Progenitor cell of endocrine pancreas (in vitro differentiated cells): ENCODE measurements at regions not wholly inside any gene's neighbourhood (a gene's known extent, or its start where the extent isn't known, plus 50 kb on each side); places are given as distances from the start of the nearest gene placed in this dataset.

ENCODE experiments used
- DNase-seq: peaks from one replicate; pipeline ENCODE4 v3.0.0; 2021; ENCODE audit warnings: low spot score; ENCODE audit not compliant: unreplicated experiment
- H3K27ac Mint-ChIP-seq: 2 replicates; pipeline ENCODE4 v1.8.0; 2021; ENCODE audit warnings: mild to moderate bottlenecking, moderate library complexity, mixed read lengths
- H3K27me3 Mint-ChIP-seq: 2 replicates; pipeline ENCODE4 v1.8.0; 2021; ENCODE audit warnings: mixed read lengths
- H3K36me3 Mint-ChIP-seq: 2 replicates; pipeline ENCODE4 v1.8.0; 2022; ENCODE audit warnings: mixed read lengths; ENCODE audit not compliant: insufficient read depth
- H3K4me1 Mint-ChIP-seq: 2 replicates; pipeline ENCODE4 v1.8.0; 2021; ENCODE audit warnings: low read depth, mixed read lengths
- H3K4me3 Mint-ChIP-seq: 2 replicates; pipeline ENCODE4 v1.8.0; 2021; ENCODE audit warnings: low read depth, mild to moderate bottlenecking, moderate library complexity, mixed read lengths
- H3K9me3 Mint-ChIP-seq: 2 replicates; pipeline ENCODE4 v1.8.0; 2021; ENCODE audit warnings: low read depth, mixed read lengths
- TF ChIP-seq, protein P1 (sequence below): fragments of 200-600 bp; sonication (generic); IDR thresholded peaks from one replicate; pipeline ENCODE4 v1.5.0; 2021; ENCODE audit warnings: antibody characterized with exemption, mild to moderate bottlenecking; ENCODE audit not compliant: unreplicated experiment

DNA sequence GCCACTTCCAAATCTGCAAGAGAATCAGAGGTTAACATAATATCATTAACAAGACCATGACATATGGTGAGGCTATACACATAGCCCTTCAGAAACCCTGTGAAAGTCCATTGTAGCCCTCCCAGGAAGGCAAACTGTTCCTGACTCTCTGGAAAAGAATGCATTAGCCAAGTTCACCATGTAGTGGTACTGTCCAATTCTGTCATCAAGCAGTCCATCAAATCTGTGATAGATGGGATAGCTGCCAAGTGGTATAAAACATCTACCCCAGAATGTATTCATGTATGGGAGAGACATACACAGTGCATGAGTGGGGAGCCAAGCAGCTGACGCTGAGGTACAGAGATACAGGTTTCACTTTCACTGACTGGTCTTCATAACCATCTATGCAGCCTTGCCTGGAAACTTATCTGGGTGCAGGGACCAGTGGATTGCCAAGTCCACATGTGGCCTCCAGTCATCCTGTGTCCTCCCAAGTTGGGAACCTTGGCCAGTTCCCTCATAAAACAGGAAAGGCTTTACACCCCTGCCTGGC is 281.1 kb downstream of the MBD2 start:
- no peak overlapping the region for H3K4me3 Mint-ChIP-seq
- no peak overlapping the region for H3K27ac Mint-ChIP-seq
- H3K4me1 Mint-ChIP-seq, result peaks cover 10% of the 10 kb centered on the region
- no peaks in the 10 kb centered on the region for H3K27me3 Mint-ChIP-seq
- peaks cover 4% of the 10 kb centered on the region for H3K9me3 Mint-ChIP-seq
- no peaks in the 10 kb centered on the region for H3K36me3 Mint-ChIP-seq
- TF ChIP-seq, protein P1, sequence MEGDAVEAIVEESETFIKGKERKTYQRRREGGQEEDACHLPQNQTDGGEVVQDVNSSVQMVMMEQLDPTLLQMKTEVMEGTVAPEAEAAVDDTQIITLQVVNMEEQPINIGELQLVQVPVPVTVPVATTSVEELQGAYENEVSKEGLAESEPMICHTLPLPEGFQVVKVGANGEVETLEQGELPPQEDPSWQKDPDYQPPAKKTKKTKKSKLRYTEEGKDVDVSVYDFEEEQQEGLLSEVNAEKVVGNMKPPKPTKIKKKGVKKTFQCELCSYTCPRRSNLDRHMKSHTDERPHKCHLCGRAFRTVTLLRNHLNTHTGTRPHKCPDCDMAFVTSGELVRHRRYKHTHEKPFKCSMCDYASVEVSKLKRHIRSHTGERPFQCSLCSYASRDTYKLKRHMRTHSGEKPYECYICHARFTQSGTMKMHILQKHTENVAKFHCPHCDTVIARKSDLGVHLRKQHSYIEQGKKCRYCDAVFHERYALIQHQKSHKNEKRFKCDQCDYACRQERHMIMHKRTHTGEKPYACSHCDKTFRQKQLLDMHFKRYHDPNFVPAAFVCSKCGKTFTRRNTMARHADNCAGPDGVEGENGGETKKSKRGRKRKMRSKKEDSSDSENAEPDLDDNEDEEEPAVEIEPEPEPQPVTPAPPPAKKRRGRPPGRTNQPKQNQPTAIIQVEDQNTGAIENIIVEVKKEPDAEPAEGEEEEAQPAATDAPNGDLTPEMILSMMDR, result no peak
- DNase-seq, result no peak

DNA sequence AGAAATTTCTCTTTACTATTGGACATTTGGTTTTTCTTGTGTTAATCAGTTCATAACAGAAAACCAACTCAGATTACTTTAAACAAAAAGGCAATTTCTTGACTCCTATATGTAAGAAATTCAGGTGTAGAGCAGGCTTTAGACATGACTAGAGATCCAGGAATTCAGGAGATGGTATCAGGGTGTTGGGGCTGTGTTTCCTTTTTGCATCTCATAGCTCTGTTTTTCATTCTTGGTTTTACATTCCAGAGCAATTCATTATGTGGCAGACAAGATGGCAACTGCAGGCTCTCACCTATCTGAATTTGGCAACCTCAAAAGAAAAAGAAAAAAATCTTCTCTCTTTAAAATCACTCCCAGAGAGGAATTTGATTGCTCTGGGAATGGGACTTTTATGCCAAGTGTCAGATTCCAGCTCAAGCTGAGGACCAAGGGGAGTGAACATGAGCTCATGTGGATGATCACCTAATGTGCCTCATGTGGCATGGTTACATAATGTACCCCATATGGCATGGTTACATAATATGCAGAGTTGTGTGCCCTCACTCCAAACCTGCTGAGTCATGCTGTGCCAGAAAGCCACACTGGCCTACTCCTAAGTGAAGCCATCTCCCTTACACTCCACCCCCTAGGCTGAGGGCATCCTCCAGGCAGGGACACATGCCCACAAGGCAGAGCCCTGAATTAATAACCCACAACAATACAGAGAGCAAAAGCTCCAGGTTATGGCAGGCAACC is 282.7 kb downstream of the MBD2 start:
- H3K9me3 Mint-ChIP-seq, result peaks cover 4% of the 10 kb centered on the region

GRCh38 chr18:53937037-53937436 is 287.4 kb downstream of the MBD2 start:
- H3K36me3 Mint-ChIP-seq, result no peaks in the 10 kb centered on the region
- H3K4me3 Mint-ChIP-seq, result no peak overlapping the region
- H3K9me3 Mint-ChIP-seq, result no peaks in the 10 kb centered on the region
- TF ChIP-seq, protein P1, result no peak
- H3K4me1 Mint-ChIP-seq, result no peaks in the 10 kb centered on the region
- H3K27me3 Mint-ChIP-seq, result no peaks in the 10 kb centered on the region
- DNase-seq, result no peak
- H3K27ac Mint-ChIP-seq, result no peak overlapping the region

More for the DNA sequence above, 282.7 kb downstream of the MBD2 start:
- Mint-ChIP-seq H3K36me3 (no peaks in the 10 kb centered on the region), H3K4me3 (no peak overlapping the region), H3K27me3 (no peaks in the 10 kb centered on the region), H3K4me1 (peaks cover 2% of the 10 kb centered on the region), H3K27ac (no peak overlapping the region)
- DNase-seq, result no peak
- TF ChIP-seq, protein P1, result no peak

DNA sequence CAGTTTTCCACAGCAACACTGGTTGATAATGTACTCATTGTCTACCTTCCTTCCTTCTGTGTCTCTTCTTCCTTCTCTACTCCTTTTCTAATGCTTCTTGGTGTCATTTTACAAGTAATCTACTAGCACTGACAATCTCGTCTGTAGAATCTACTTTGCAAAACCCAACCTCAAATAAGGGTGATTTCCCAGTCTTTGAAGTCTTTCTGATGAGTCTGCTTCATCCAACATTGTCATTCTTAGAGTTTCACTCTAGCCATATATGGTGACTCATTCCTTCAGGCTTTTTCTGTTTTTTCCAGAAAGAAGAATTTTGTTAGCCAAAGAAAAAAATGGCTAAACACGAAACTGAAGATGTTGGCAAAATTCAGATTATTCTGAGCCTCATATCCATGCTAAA is 288.7 kb downstream of the MBD2 start:
- H3K4me1 Mint-ChIP-seq, result no peaks in the 10 kb centered on the region
- DNase-seq, result no peak
- H3K27me3 Mint-ChIP-seq, result no peaks in the 10 kb centered on the region
- no peaks in the 10 kb centered on the region for H3K36me3 Mint-ChIP-seq
- H3K9me3 Mint-ChIP-seq, result no peaks in the 10 kb centered on the region
- no peak overlapping the region for H3K27ac Mint-ChIP-seq
- TF ChIP-seq, protein P1, result no peak
- H3K4me3 Mint-ChIP-seq, result no peak overlapping the region

DNA sequence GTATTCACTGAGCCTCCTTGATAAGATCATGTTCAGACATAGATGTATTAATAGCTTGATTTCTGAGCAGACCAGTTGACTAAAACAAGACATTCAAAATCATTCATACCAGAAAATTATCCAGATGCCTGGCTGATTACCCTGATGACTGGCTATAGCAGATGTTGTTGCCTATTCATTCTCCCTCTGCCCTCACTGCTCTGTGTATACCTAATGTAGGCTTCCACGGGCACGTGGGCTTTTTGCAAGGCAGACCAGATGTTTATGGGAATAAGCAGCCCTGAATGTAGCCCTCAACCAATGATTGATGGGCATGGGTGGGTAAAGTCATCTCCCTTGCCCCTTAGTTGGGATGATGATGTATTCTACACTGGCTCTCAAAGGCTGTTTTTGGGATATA is 289.1 kb downstream of the MBD2 start:
- no peaks in the 10 kb centered on the region for H3K27me3 Mint-ChIP-seq
- DNase-seq, result no peak
- H3K36me3 Mint-ChIP-seq, result no peaks in the 10 kb centered on the region
- H3K27ac Mint-ChIP-seq, result no peak overlapping the region
- no peak overlapping the region for H3K4me3 Mint-ChIP-seq
- H3K9me3 Mint-ChIP-seq, result no peaks in the 10 kb centered on the region
- H3K4me1 Mint-ChIP-seq, result no peaks in the 10 kb centered on the region
- TF ChIP-seq, protein P1, result no peak
